ENCODE measurements at regions not wholly inside any gene's neighbourhood (a gene's known extent, or its start where the extent isn't known, plus 50 kb on each side); places are given as distances from the start of the nearest gene placed in this dataset.
A peak's percentile ranks its signal among the peaks of the same experiment; 100 is the strongest.

GRCh38 chr11:71139516-71140205 is 112.7 kb downstream of the SHANK2 start:
- WGBS, 3 donors, result 24 to 39% (median 25%) methylated on average over 15 to 16 of the region's 16 CpGs
- DNase-seq (no peak), ATAC-seq (peak in 1 of 4 donors; percentile 54)
- Histone ChIP-seq H3K27ac (no peak overlapping the region), H3K36me3 (ENCODE audit: insufficient read depth in 1 of 2, low read depth in 1 of 2) (no peaks in the 10 kb centered on the region), H3K4me3 (no peak overlapping the region), H3K9me3 (no peaks in the 10 kb centered on the region), H3K4me1 (no peaks in the 10 kb centered on the region), H3K27me3 (ENCODE audit: insufficient read depth in 3 of 3, low read length in 2 of 3) (peaks cover 0 to 17% (median 5%) of the 10 kb centered on the region in 3 donors)
- intact Hi-C loops (cut with DNase I), result no loop called here
- no peak for TF ChIP-seq CTCF (IDR thresholded peaks at IDR 0.05)

GRCh38 chr11:71138737-71139425 is 113.5 kb downstream of the SHANK2 start:
- TF ChIP-seq CTCF (IDR thresholded peaks at IDR 0.05), result no peak
- WGBS, 3 donors, result 26 to 38% (median 33%) methylated on average over 15 of the region's 15 CpGs
- ATAC-seq, result peak in 3 of 4 donors; percentile 42 to 75 (median 53)

GRCh38 chr11:71137376-71137775 is 115.0 kb downstream of the SHANK2 start:
- Histone ChIP-seq H3K36me3 (ENCODE audit: insufficient read depth in 1 of 2, low read depth in 1 of 2) (no peaks in the 10 kb centered on the region), H3K27ac (no peak overlapping the region), H3K9me3 (no peaks in the 10 kb centered on the region), H3K27me3 (ENCODE audit: insufficient read depth in 3 of 3, low read length in 2 of 3) (peaks cover 0 to 17% (median 5%) of the 10 kb centered on the region in 3 donors), H3K4me3 (no peak overlapping the region), H3K4me1 (no peaks in the 10 kb centered on the region)
- WGBS, 3 donors, result 91 to 95% (median 93%) methylated on average over 9 of the region's 9 CpGs
- intact Hi-C loops (cut with DNase I), result no loop called here
- no peak for TF ChIP-seq CTCF (IDR thresholded peaks at IDR 0.05)
- ATAC-seq, result no peak
- no peak for DNase-seq

More at GRCh38 chr11:71138737-71139425, 113.5 kb downstream of the SHANK2 start:
- intact Hi-C loops (cut with DNase I), result no loop called here
- no peaks in the 10 kb centered on the region for H3K9me3 ChIP-seq
- H3K4me1 ChIP-seq, result no peaks in the 10 kb centered on the region
- H3K27ac ChIP-seq, result no peak overlapping the region
- H3K4me3 ChIP-seq, result no peak overlapping the region
- no peaks in the 10 kb centered on the region for H3K36me3 ChIP-seq (ENCODE audit: insufficient read depth in 1 of 2, low read depth in 1 of 2)
- H3K27me3 ChIP-seq (ENCODE audit: insufficient read depth in 3 of 3, low read length in 2 of 3), result peaks cover 0 to 17% (median 5%) of the 10 kb centered on the region in 3 donors
- no peak for DNase-seq

GRCh38 chr11:71136095-71136845 is 116.1 kb downstream of the SHANK2 start:
- H3K4me3 ChIP-seq, result no peak overlapping the region
- H3K9me3 ChIP-seq, result no peaks in the 10 kb centered on the region
- ATAC-seq (no peak), DNase-seq (no peak)
- 85 to 89% (median 87%) methylated on average over 7 of the region's 7 CpGs for WGBS, 3 donors
- no peak overlapping the region for H3K27ac ChIP-seq
- no peaks in the 10 kb centered on the region for H3K4me1 ChIP-seq
- TF ChIP-seq CTCF (IDR thresholded peaks at IDR 0.05), result no peak
- intact Hi-C loops (cut with DNase I), result no loop called here
- no peaks in the 10 kb centered on the region for H3K36me3 ChIP-seq (ENCODE audit: insufficient read depth in 1 of 2, low read depth in 1 of 2)
- peaks cover 0 to 17% (median 5%) of the 10 kb centered on the region in 3 donors for H3K27me3 ChIP-seq (ENCODE audit: insufficient read depth in 3 of 3, low read length in 2 of 3)
